ENCODE measurements at regions not wholly inside any gene's neighbourhood (a gene's known extent, or its start where the extent isn't known, plus 50 kb on each side); places are given as distances from the start of the nearest gene placed in this dataset.

- TF ChIP-seq CTCF (IDR thresholded peaks at IDR 0.05; ENCODE audit: insufficient read depth, low read depth, low read length): no peak
- TF ChIP-seq EZH2 (IDR thresholded peaks at IDR 0.05; ENCODE audit: insufficient read depth, low read length): no peak
Measured at GRCh38 chr12:89793946-89794345, 85.3 kb upstream of the ATP2B1 start.
